Retinal pigment epithelial cell (primary cell): ENCODE measurements at regions not wholly inside any gene's neighbourhood (a gene's known extent, or its start where the extent isn't known, plus 50 kb on each side); places are given as distances from the start of the nearest gene placed in this dataset.

Experiments used
- DNase-seq: peaks from one replicate; pipeline ENCODE4 v3.0.0-alpha.2; 2010; ENCODE audit warnings: low read depth
- H3K4me3 ChIP-seq: 2 replicates; pipeline ENCODE4 v1.5.1; 2011; ENCODE audit warnings: mild to moderate bottlenecking, low read length, control low read depth, moderate library complexity
- CTCF ChIP-seq: conservative IDR thresholded peaks from 2 replicates; pipeline ENCODE4 v1.5.1; 2011; ENCODE audit warnings: low read depth, low read length, control low read depth, inconsistent platforms

- no peak overlapping the region for H3K4me3 ChIP-seq
- DNase-seq, result no peak
- TF ChIP-seq CTCF, result no peak
Observed at GRCh38 chr1:167145965-167146364, 52.1 kb downstream of the STYXL2 start.

- DNase-seq, result no peak
- H3K4me3 ChIP-seq, result no peak overlapping the region
- TF ChIP-seq CTCF, result no peak
Observed at GRCh38 chr1:167146903-167147539, 53.1 kb downstream of the STYXL2 start.

DNA sequence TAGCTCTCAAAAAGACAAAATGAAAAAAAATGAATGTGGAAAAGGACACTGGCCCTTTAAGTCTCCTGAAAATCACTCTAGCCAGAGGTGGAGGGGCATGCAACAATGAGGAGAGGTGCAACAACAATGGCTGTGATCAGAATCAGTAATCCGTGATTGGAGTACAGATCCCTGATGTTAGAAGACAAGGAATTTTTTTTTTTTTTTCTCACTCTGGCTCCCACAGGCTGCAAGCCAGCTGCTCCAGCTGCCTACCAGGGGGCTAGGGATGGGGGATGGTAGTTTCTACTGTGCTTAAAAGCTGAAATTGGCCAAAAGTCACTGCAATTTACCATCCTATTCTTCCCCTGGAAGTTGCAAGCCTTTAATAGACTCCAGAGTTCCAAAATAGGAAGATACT lies 54.5 kb downstream of the STYXL2 start:
- TF ChIP-seq CTCF, result no peak
- no peak overlapping the region for H3K4me3 ChIP-seq
- no peak for DNase-seq

GRCh38 chr1:167149793-167150491 lies 56.1 kb downstream of the STYXL2 start:
- H3K4me3 ChIP-seq, result no peak overlapping the region
- no peak for DNase-seq
- TF ChIP-seq CTCF, result no peak

DNA sequence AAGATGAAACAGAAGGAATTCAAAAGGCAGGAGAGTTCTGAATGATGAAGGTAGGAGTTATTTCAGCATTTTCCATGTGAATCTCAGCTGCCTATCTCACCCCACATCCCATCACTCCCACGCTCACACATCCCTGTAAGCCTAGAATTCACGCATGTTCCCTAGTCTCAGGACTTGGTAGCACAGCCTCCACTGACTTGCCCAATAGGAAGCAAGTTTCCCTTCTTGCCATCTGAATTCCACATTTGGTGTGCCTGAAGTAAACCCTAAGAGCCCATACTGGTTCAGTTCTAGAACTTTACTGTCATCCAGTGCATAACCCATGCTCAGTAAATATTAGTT lies 56.6 kb downstream of the STYXL2 start:
- DNase-seq, result no peak
- no peak for TF ChIP-seq CTCF
- H3K4me3 ChIP-seq, result no peak overlapping the region

GRCh38 chr1:167152192-167152876 lies 58.5 kb downstream of the STYXL2 start:
- no peak for TF ChIP-seq CTCF
- DNase-seq, result no peak
- no peak overlapping the region for H3K4me3 ChIP-seq

DNA sequence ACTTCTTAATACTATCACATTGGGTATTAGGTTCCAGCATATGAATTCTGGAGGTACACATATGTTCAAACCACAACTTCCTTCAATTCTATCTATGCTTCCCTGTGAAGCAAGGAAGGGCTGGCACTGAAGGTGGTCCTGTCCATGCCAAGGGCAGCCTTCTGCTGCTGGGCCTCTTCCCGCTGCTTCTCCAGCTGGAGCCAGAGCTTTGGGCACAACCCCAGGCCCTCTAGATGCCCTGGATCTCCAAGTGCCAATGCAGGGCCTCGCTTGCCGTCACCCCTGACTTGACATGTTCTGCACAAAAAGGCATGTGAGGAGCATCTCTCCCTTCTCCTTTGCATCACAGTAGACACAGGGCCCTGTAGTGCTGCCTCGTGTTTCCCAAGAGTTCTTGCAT lies 62.6 kb downstream of the STYXL2 start:
- no peak for DNase-seq
- no peak overlapping the region for H3K4me3 ChIP-seq
- TF ChIP-seq CTCF, result no peak
